Breast epithelium (tissue), 3 donors: ENCODE measurements at regions not wholly inside any gene's neighbourhood (a gene's known extent, or its start where the extent isn't known, plus 50 kb on each side); places are given as distances from the start of the nearest gene placed in this dataset.

Experiments
- CTCF ChIP-seq, 3 donors: fragments of 450-650 bp; IDR thresholded peaks; one replicate each; pipeline ENCODE4 v1.5.1; 2016 to 2017; ENCODE audit warnings: antibody characterized with exemption in 3 of 3, mild to moderate bottlenecking in 3 of 3, moderate library complexity in 3 of 3
- POLR2A ChIP-seq: fragments of 450-650 bp; IDR thresholded peaks from one replicate; pipeline ENCODE4 v1.6.1; 2016; ENCODE audit warnings: antibody characterized with exemption, mild to moderate bottlenecking, moderate library complexity
- POLR2AphosphoS5 ChIP-seq, 3 donors: sonication (generic); formaldehyde crosslinking; IDR thresholded peaks; one replicate each; pipeline ENCODE4 v1.6.1; 2017; ENCODE audit warnings: antibody characterized with exemption in 3 of 3

GRCh38 chr4:18401425-18401824, 379.9 kb upstream of the LCORL start:
- TF ChIP-seq CTCF (IDR thresholded peaks at IDR 0.05), result no peak
- no peak for TF ChIP-seq POLR2A
- no peak for TF ChIP-seq POLR2AphosphoS5 (IDR thresholded peaks at IDR 0.05)
